GM19455 (cell line): ENCODE measurements at regions not wholly inside any gene's neighbourhood (a gene's known extent, or its start where the extent isn't known, plus 50 kb on each side); places are given as distances from the start of the nearest gene placed in this dataset.

Experiments
- ATAC-seq: cut with Tn5 transposase; IDR thresholded peaks from one replicate; pipeline ENCODE4 v1.9.1; 2021; ENCODE audit not compliant: unreplicated experiment

DNA sequence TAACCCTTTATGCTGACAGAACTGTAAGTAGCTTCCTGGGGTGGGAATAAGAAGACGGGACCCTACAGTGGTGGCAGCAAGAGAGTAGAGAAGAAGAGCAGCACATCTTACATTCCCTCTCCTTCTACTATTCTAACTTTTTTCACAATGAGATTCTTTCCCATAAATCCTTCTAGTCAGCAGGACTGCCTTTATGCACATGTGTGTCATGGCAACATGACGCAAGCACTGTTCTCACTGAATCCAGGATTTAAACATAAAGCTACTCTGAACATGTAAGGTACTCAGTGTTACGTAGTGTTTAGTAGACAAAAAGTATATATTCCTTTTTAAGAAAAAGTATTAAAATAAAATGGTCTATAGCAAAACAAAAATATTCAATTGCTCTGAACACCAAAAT, 309.7 kb upstream of the LYPLAL1 start:
- no peak for ATAC-seq

- no peak for ATAC-seq
These were observed 308.1 kb upstream of the LYPLAL1 start for GRCh38 chr1:218865591-218865990.

DNA sequence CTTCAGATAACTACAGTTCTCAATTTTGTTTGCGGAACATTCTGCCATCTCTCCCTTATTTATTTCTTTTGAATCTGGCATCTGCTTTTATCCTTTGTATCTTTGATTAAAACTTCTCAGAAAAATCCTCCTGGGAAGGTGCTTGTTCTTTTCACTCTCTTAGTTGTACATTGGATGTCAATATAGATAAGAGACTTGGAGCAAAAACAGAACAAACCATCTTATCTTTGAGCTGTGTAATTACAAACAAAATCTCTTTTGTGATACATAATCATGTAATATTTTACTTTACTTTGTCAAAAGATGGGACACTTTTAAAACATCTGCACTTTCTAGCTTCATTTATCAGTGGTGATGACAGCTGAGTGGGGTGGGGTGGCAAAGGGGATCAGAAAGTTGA, 307.2 kb upstream of the LYPLAL1 start:
- ATAC-seq, result no peak

DNA sequence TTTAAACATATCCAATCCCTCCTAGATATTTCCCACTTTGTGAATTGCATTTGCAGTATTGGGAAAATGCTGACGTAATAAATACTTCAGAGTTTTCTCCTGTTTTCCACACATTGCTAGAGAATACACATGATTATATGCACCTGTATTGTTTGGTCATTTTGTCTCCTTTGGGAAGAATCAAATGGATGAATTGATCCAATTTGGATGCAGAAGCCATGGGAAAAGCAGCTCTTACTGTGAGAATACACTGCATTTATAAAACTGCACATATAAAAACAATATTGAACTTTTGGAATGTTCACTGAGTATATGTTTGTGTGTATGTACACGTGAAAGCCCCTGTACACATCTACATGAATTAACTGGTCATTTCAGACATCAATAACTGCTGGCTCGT, 306.6 kb upstream of the LYPLAL1 start:
- ATAC-seq, result no peak

DNA sequence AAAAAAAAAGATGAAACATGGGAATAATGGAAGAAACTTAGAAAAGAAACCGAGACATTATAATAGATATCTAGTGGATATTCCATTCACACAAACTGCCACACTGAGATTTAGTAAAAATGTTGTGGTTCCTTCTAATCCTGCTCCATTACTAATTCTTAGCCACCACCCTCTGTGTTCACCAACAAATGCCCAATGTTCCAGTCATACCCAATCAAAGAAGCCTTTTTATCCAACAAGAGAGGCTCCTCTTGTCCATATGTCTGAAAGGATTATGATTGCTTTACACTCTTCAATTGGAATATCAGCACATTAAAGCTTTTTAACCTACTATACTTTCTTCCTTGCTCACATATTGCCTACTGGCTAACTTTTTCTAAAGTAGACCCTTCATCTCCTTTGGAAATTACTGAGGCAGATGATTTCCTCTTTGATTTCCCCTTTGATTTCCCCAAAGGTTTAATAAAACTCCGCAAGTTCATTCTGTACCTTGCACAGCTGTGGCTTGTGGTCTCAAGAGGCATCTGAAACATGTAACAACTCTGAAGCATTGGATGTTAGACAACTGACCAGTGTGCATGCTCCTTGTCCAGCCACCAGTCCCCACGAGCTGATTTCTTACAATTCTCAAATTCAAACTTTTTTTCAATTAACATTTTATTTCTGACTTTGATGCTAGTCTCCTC, 305.6 kb upstream of the LYPLAL1 start:
- no peak for ATAC-seq

DNA sequence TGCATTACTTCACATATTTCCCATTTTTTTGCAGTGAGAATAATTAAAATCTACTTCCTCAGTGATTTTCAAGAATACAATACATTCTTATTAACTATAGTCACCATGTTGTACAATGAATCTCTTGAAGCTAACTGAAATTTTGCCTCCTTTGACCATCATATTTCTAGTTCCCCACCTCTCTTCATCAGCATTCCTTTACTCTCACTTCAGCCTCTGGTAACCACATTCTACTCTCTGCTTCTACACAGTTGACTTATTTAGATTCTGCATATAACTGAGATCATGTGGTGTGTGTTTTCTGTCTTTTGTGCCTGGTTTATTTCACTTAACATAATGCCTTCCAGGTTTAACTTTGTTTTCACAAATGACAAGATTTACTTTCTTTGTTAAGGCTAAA, 304.4 kb upstream of the LYPLAL1 start:
- ATAC-seq, result no peak

DNA sequence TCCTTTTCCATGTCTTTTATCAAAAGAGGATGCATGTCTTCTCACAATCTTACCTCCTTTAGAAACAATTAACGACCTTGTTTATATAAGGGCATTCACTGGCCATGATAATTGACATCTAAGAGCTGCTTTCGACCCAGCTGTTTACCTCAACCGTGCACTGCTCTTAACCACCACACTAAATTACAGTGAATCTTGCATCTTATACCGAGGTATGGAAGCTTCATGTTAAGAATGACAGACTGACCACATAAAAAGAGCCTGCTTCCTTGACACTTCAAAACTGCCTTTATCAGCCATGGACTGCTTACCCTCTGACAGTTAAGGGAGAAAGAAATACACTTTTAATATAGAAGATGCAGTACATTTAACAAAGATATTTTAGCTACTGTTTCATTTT, 301.7 kb upstream of the LYPLAL1 start:
- ATAC-seq, result no peak

DNA sequence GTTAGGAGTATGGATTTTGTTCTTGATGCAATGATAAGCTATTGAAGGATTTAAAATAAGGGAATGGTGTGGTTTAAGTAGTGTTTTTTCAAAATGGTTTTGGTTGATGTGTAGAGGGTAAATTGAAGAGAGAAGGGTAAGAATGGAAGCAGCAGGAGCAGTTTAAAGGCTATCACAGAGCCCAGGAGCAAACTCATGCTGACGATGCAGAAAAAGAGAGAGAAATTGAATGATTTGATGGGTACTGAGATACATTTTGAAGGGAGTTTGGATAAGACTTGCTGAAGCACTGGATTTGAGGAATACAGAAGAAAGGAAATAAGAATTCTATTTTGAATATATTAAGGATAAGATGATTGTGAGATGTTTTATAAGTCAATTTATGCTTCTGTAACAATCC, 300.8 kb upstream of the LYPLAL1 start:
- ATAC-seq, result no peak

- ATAC-seq, result no peak
These were observed 299.4 kb upstream of the LYPLAL1 start for GRCh38 chr1:218874313-218874712.

GRCh38 chr1:218874801-218875400, 298.8 kb upstream of the LYPLAL1 start:
- no peak for ATAC-seq

DNA sequence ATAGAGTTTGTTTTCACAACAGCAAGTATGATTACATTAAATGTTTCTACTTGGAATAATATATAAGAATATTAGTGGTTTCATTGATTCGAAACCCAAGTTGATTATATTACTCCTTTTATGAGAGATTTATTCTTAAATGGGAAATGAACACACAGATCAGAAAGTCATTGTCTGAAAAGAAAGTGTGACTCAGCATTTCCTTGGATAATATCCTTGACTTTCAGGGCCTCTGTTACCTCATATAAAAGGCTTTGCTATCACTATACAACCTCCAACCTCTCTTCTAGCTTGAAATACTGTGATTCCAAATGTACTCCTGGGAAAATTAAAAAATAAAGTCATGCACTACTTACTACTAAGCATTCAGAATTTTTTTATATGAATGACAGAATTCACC, 295.3 kb upstream of the LYPLAL1 start:
- ATAC-seq, result no peak

- ATAC-seq, result no peak
These were observed 293.1 kb upstream of the LYPLAL1 start for GRCh38 chr1:218880484-218881060.

DNA sequence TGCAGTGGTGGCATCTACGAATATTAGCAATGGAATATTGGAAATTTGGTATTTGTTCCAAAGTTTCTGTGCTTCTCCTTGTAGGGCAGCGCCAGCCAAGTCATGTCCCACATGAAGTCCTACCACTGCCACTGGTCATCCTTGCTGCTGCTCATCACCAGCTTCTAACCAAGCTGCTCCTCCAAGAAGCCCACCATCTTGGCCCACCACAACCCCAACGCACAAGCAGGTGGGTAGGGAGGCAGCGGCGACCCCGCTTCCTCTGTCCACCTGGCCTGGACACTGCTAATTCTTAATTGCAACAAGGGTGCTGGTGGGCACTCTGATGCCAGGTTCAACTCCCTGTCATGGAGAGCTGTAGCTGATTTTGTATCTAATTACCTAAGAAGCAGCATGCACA, 291.2 kb upstream of the LYPLAL1 start:
- ATAC-seq, result no peak

- ATAC-seq, result no peak
These were observed 287.4 kb upstream of the LYPLAL1 start for GRCh38 chr1:218886101-218886871.

DNA sequence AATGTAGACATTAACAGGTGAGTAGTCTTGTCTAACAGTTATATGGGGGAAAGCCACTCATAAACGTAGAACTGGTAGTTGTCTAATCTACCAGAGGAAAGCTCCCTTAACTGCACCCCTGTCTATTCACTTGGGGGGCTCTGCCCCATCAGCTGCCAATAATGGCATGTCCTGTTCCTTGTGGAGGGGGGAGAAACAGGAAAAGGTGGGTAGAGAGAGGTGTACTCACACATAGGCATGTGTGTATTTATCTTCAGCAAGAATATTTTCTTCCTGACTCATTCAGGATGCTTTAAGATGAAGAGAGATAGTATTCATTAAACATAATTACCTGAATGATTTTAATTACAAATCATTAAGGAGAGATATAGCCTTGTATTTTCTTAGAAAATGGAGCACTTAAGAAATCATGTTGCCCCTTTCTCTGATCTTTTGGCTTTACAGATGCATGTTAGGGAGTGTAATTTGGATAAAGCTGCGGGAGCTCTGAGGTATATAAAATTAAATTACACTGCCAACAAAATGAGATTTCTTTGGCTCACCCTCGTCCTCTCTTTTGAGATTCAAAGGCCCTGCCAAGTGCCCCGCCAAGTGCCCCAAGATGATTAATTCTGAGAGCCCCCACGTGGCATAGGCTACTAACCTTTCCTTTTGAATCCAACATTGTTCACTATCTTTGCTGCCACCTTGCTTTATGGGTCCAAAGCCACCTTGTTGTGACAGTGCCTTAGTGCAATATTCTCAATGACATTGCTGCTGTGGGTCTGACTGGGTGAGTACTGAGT, 286.3 kb upstream of the LYPLAL1 start:
- ATAC-seq, result no peak

- no peak for ATAC-seq
These were observed 283.2 kb upstream of the LYPLAL1 start for GRCh38 chr1:218890451-218890850.

- no peak for ATAC-seq
These were observed 282.1 kb upstream of the LYPLAL1 start for GRCh38 chr1:218891577-218891976.

GRCh38 chr1:218895064-218895587, 278.6 kb upstream of the LYPLAL1 start:
- no peak for ATAC-seq

- no peak for ATAC-seq
These were observed 277.5 kb upstream of the LYPLAL1 start for GRCh38 chr1:218896202-218896601.

DNA sequence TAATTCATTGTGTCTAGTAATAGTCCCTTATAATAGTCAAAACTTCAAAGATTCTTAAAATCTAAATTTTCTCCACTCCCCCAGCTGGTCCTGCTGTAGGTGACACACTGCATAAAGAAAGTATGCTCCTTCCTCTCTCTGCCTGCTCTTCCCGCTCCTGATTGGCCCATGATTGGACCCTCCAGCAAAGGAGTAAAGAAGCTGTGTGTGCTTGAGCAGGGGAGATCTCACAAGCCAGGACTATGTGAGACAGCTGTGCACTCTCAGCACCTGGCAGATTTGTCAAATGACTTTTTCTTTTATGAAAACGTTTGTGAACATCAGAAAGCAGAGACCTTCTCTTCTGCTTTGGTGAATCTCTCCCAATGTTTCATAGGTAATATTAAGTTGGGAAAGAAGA, 274.8 kb upstream of the LYPLAL1 start:
- ATAC-seq, result no peak

DNA sequence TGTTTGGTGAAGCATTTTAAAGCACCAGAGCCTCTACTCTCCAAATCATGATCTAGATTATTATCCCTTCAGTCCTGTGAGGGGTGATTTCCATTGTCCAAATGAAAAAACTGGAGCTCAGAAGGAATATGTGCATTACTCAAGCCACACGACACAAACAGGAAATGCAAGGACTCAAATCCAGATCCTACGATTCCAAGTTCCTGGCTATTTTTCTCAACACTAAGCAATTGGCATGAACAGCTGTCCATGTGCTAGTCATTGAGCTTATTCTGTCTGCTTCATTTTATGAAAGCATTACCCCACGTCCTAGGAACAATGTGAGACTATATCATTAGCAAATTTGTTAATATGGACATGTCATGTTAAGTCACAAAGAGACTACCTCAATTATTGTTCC, 273.1 kb upstream of the LYPLAL1 start:
- no peak for ATAC-seq
